SIG-M5 treated with dmso at 0.1 percent for 504 hours (cell line): ENCODE measurements at regions not wholly inside any gene's neighbourhood (a gene's known extent, or its start where the extent isn't known, plus 50 kb on each side); places are given as distances from the start of the nearest gene placed in this dataset.

ENCODE experiments used
- DNase-seq: peaks from one replicate; lab custom pipeline; 2025; ENCODE audit not compliant: unreplicated experiment; lab: John Stamatoyannopoulos, UW

DNA sequence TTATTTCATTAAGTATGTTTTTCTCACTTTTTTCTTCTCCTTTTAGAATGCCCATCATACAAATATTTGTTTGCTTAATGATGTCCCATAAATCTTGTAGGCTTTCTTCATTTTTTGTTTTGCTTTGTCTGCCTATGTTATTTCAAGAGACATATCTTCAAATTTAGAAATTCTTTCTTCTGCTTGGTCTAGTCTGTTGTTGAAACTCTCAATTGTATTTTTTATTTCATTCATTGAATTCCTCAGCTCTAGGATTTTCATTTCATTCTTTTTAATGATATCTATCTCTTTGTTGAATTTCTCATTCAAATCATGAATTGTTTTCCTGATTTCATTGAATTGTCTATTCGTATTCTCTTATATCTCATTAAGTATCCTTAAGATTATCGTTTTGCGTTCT, 125.1 kb upstream of the VIPR2 start:
- no peak for DNase-seq

DNA sequence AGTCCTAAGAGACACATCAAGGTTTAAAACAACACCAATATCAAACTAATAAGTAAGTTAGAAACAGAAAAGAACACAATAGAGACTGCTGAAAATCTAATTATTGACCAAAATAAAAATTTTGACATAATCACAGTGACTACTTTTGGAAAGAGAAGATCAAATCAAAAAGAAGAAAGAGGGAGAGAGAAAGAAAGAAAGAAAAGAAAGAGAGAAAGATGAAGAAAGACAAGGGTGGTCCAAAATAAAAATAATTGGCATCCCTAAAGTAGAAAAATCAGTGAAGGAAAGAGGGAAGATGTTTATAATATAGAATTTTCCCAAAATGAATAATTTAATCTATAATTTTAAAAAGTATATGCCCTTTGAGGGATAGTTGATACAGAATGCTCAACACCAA, 118.8 kb upstream of the VIPR2 start:
- DNase-seq, result no peak

DNA sequence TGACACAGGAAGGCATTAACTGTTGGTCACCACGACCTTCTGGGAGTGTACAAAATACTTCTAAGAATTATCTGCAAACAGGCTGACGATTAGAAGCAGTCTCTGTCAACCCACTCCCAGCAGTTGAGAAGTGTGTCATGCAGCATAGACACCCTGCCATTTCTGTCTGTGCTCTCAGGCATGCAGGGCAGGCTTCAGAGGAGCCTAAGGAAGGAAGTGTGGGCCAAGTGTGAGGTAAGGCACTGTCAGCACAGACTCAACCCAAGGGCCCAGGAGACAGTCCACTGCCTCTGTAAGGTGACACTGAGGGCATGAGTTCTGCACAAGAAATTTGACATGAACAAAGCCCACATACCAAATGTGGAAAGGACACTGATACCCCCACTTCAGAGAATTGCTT, 109.0 kb upstream of the VIPR2 start:
- DNase-seq, result no peak

DNA sequence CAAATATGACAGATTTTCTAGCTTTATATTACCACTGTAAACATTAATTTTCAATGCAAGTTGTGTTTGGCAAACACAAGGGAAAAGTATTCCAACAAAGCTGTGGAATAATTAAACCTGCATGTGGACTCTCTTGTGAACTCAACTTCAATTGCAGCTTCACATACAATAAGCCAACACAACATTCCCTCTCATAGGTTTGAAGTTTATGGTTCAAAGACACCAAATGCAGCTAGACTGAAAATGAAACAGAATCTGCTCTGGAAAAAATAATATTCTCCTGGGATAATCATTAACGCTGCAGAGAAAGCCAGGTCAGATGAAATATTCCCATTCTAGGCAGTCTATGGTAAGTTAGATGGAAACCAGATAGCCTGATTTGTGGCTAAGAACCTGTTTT, 105.8 kb upstream of the VIPR2 start:
- no peak for DNase-seq

DNA sequence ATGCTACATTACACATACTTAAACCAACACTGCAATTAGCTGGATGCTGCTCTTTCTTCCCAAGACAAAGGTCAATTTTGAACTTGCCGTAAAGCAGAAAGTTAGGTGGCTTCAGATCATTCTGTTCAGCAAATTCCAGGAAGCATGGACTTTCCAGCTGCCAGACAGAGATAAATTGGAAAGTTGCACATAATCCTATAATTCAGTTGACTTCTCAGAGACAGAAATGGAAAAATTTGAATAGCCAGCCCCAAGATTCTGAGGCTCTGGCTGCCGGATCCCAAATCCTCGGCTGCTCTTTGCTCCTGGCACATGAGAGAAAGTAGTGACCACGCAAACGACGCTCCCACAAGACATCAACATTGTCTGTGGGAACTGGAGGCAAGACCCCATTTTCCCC, 105.0 kb upstream of the VIPR2 start:
- no peak for DNase-seq

DNA sequence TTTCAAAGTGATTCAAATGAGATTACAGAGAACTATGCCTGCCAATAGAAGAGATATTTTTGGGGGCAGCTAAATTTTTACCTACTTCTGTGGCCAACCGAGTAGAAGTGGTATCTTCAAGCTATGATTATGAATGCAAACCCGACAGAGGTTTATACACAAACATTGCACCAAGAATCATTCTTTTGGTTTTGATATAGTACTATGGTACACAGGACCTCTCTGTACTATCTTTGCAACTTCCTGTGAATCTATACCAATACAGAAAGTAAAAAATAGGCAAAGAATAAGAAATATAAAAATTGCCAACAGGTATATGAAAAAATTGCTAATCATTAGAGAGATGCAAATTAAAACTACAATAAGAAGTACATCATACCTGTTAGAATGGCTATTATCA, 103.2 kb upstream of the VIPR2 start:
- no peak for DNase-seq

DNA sequence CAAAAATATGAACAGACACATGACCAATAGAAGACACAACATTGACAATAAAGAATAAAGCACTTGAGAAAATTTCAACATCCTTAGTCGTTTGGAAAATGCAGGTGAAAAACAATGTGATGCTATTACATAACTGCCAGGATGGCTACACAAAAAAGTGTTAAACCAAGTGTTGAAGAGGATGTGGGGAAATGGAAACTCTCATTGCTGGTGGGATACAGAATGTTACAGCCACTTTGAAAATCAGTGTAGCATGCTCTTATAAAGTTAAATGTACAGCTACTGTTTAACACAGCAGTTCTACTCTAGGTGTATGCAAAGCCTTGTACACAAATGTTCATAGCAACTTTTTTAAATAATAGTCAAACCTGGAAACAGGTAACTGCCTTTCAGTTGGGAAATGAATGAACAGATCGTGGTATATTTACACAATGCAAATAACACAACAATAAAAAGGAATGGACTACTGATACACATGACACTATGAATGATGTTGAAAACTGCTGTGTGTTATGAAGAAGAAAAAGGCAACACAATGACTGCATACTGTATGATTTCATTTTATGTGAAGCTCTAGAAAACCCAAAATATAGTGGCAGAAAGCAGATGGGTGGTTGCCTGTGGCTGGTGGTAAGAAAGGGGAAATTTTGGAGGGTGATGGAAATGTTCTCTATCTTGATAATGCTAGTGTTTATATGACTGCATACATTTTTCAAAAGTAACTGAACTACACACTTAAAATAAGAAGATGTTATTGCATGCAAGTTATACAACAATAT, 102.2 kb upstream of the VIPR2 start:
- no peak for DNase-seq

DNA sequence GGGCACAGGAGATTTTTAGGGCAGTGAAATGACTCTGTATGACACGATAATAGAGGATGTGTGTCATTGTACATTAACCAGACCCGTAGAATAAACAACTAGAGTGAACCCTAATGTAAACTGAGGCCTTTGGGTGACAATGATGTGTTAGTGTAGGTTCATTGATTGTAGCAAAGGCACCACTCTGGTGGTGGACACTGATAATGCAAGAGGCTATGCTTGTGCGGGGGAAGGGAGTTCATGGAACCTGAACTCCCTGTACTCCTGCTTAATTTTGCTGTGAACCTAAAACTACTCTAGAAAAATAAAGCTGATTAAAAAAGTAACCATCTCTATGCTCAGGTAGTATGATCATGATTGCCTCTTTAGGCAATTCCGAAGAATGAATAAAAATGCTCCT, 96.3 kb upstream of the VIPR2 start:
- DNase-seq, result no peak

DNA sequence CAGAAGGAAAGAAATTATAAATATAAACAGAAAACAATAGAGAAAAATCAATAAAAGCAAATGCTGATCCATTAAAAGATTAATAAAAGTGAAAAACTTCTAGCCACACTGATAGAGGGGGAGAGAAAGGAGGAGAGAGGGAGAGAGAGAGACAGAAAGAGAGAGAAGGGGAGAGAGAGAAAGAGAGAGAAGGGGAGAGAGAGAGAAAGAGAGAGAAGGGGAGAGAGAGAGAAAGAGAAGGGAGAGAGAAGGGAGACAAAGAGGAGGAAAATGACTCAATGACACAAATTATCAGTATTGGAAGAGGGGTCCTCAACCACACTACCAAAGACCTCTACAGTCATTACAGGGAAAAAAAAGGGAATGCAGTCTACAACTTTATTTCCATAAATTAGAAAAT, 94.4 kb upstream of the VIPR2 start:
- DNase-seq, result no peak

DNA sequence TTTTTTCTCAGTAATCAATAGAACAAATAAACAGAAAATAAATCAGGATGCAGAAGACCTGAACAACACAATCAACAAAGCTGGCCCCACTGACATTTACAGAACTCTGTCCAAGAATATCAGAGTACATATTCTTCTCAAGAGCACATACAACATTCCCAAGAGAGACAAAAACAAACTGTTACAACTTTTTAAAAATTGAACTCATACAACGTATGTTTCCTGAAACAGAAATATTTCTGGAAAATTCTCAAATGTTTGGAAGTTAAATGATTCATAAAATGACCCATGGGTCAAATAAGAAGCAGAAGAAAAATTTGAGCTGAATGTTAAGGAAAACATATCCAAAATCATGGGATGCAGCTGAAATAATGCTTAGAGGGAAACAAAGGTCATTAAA, 93.9 kb upstream of the VIPR2 start:
- DNase-seq, result no peak

DNA sequence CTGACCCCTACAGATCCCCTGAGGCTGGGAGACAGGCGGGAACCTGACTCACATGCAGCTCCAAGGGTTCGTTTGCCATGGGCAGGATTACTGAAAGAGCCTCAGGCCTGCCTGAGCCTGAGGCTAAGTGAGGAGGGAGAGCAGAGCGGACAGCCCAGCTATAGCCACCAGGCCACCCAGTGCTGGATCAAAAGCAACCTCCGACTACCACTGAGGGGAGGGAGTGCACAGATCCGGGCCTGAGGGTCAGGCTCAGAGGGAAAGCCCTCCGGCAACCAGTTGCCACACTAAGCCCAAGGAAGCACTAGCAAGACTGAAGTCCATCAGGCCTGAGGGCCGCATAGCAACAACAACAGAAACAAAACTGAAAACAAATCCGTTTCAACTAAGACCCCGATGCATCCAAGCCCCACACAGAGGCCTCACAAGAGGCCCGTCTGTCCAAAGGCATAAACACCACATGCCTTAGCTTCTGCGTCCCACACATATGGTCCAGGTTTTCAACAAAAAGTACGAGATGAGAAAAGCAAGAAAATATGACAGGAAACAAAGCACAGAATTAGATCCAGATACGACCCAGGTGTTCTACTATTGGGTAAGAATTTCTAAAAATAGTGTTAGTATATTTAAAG, 92.5 kb upstream of the VIPR2 start:
- no peak for DNase-seq

DNA sequence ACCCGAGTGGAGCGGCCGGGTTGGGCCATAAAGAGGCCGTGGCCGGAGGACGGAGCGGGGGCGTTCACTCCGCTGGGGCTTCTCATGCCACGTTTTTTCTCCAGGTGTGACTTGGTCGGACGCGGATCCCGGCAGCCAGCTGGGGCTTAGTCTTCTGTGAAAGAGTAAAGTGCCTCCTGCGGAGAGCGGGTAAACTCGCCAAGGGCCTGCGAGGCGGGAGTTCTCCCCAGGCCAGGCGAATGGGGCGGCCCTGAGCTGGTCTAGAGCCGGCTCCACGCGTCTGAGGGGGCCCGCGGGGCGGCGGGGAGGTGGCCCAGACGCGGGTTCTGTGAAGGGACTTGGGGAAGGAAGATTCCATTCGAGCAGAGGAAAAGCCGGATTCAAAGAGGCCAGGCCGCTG, 86.3 kb upstream of the VIPR2 start:
- no peak for DNase-seq

DNA sequence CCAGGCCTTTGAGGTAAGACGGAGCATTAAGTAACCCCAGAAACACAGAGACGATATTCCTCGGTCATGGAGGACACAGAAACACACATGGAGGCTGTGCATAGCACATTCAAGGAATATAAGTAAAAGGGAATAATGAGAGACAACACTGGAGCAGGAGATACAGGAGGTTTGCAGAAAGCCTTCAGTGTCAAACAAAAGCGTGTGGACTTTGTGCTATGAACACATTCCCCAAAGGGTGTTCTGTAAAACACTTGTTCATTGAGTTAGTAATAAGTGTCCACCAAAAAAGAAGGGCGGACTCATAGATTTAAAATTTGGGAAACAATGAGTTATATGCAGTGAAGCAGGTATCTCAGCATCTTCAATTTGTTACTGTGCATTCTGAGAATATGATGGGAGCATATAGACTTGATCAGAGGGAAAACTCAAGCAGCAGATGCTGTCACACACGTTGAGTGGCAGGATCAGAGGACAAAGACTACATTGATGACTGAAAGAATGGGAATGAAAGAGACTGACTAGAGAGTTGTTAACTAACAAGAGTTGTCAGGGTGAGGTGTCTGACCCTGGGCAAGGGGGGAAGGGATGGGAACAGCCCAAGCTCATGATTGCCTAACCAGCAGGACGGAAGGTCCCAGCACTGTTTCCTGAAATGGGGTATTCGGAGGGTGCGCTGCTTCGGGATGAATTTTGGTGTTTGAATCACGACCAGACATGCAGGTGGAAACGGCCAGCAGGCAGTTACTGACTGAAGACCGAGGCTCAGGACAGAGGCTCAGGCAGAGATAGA, 85.2 kb upstream of the VIPR2 start:
- no peak for DNase-seq

DNA sequence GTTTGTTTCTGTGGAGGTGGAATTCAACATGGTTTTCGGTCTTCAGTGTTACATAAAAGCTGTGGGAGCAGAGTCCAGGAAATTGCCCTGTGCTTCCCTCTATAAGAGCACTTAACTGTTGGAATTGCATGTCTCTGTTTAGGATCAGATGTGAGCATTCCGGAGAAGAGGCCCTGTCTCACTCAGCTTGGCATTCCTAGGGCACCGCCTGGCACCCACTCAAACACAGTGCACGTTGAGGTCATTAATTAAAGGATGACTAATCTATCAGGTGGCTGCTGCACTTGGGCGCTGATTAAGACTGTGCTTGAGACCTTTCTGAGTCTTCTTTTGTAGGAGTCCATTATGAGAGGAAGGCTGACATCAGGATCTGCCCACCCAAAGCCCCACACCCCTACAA, 82.8 kb upstream of the VIPR2 start:
- no peak for DNase-seq

DNA sequence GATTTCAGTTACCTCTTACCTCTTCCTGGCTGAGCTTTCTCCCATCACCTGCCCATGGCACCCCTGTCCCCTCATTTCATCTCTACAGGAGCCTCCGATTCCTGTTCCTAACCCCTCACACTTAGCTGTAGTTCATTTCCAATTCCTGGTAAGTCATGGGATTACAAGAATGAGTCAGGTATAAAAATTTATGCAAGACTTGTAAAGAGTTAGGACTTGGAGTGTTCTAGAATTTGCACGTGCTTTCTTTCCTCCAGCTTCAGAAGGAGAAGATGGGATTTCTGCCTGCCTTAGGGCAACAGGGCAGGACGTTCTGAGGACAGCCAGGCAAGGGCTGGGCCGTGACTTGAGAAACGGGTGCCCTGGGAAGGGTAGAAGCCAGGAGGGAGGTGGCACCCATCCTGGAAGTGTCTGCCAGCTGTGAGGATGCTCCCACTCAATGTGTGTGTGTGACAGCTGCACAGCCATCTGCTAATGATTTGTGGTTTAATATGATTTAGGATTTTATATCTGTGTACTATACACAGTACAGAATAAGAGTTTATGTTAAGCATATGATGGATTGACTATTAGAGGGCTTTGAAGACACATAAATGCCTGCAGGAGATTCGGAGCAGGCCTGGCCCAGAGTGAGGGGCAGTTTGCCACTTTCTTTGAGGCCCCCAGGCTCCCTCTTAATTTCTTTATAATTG, 81.5 kb upstream of the VIPR2 start:
- no peak for DNase-seq

DNA sequence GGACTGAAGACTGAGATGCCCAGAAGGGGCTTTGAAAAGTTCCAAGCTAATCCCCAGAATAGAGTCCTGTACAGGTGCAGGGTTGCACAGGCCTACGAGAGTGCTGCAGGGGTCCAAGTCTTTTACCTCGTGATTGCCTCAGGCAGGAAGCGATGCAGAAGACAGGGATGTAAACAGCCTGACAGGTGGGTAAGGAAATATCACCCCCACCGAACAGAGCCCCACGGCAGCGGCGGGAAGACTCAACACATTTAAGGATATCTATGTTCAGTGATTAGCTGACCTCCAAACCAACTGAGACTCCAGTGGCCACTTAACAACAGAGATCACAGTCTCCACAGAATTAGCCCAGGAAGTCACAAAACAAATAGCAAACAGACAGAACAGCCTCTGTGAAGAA, 73.9 kb upstream of the VIPR2 start:
- DNase-seq, result no peak

DNA sequence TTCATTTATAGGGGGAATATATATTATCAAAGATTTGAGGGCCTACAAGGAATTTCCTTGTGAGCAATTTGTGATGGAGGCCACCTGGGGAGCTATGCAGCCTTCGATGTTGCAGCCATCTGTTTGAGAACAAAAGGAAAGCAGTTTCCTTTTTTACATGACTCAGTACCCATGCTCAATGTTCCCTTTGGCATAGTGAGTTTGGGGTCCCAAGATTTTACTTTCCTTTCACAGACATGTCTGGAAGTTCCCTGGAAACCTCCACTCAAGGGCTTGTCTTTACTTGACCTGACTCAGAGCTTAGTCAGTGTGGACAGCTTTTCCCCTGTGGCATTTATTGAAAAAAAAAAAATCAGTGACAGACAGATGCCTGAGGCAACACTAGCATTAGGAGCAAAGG, 73.5 kb upstream of the VIPR2 start:
- no peak for DNase-seq

DNA sequence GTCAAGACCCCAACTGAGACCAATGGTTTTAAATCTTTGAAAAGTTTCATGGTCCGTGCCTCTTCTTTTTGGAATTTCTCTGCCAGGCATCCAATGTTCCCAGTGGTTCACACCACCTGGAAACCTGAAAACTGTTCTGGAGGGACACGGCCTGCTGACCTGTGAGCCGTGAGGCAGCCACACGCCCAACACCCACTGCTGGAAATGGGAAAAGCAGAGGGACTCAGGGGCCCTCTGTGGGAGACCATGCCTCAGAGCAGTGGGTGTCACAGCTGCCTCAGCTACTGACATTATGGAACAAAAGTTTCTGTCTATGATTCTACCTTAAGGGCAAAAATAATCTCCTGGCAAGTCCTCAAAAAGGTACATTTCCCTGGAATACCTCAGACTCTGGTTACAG, 70.4 kb upstream of the VIPR2 start:
- no peak for DNase-seq

DNA sequence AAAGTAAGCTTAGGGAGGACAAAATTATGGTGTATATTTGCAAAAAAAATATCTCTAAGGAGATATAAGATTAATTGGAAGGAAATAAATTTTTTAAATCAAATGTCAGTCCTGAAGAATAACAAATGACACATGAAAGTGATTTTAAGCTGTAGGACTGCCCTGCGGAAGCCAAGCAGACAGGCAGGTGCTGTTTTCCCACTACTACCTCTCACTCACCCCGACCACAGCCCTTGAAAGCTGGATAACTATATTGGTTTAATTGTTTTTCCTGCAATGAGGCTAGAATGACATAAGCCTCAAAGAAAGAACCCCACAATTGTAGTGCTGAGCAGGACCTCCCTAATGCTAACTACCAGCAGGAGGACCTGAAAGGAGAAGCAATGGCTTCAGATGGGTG, 68.6 kb upstream of the VIPR2 start:
- no peak for DNase-seq

DNA sequence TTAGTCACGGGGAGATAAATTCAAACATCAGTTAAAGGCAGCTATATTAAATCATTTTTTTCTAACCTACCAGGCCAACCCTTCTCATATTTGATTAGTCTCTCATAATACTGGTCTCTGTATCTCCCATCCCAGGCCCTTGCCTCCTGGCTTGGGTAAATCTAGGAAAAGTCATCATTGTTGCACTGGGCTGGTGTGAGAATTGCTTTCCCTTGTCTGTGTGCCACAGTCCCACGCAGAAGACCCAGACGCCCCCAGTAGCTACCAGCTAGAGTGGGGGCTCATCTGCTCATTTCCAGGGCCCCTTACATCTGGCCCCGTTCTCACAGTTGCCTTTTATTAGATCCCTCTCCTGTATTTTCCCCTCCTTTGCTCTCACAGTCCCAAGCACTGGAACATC, 67.6 kb upstream of the VIPR2 start:
- DNase-seq, result no peak

DNA sequence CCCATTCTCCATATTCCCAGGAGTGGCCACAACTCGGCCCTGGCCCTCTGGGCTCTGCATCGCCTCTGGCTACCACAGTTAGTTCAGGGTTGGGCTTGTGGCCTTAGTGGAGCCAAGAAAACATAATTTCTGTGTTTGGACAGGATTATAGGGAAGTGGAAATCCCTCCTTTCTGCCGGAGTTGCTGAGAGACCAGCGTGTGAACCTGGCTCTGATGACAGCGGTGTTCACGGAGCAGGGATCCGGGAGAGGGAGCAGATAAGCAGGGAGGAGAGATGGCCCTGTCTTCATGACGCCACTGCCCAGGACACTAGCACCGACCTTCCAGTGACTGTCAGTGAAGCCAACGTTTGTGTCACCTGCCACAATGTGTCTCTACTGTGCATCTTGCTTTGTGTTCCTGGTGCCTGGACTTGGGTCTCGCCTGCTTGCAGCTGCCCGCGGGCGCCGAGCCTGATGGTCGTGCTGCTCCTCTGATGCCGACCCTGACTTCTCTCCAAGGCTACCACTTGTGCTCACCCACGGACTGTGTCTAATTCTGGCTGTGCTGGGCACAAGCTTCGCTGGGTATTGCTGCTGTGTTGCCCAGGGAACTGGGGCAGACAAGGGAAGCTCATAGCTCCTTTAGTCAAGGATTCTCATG, 67.0 kb upstream of the VIPR2 start:
- DNase-seq, result no peak
